Esophagus muscularis mucosa (tissue), 4 donors: ENCODE measurements at regions not wholly inside any gene's neighbourhood (a gene's known extent, or its start where the extent isn't known, plus 50 kb on each side); places are given as distances from the start of the nearest gene placed in this dataset.

ENCODE experiments used
- DNase-seq: peaks from one replicate; pipeline ENCODE4 v3.0.0-alpha.2; 2017; ENCODE audit errors: extremely low spot score
- H3K27ac ChIP-seq, 4 donors: fragments of 200-600 bp; sonication (generic); replicated peaks in 1 of 4; 1 replicate in 3 of 4; 2 replicates in 1 of 4; pipeline ENCODE4 v1.5.1; 2016 to 2019; ENCODE audit warnings: mild to moderate bottlenecking in 1 of 4
- H3K27me3 ChIP-seq, 4 donors: fragments of 200-600 bp; sonication (generic); one replicate each; pipeline versions ENCODE4 v1.5.1 to v1.6.0; 2016 to 2019
- H3K36me3 ChIP-seq, 4 donors: fragments of 200-600 bp; sonication (generic); one replicate each; pipeline ENCODE4 v1.5.1; 2016 to 2019
- H3K4me1 ChIP-seq, 4 donors: fragments of 200-600 bp; sonication (generic); one replicate each; pipeline ENCODE4 v1.5.1; 2016 to 2019
- H3K4me3 ChIP-seq, 4 donors: fragments of 200-600 bp; sonication (generic); 1 replicate in 2 of 4; 2 replicates in 2 of 4; pipeline ENCODE4 v1.5.1; 2016 to 2019; ENCODE audit warnings: mild to moderate bottlenecking in 4 of 4, moderate library complexity in 1 of 4
- H3K9me3 ChIP-seq, 4 donors: fragments of 200-600 bp; sonication (generic); 1 replicate in 3 of 4; 2 replicates in 1 of 4; pipeline ENCODE4 v1.5.1; 2016 to 2019
- EP300 ChIP-seq: sonication (generic); formaldehyde crosslinking; IDR thresholded peaks from one replicate; pipeline ENCODE4 v1.6.1; 2017; ENCODE audit warnings: antibody characterized with exemption
- POLR2A ChIP-seq: fragments of 450-650 bp; IDR thresholded peaks from one replicate; pipeline ENCODE4 v1.6.1; 2017; ENCODE audit warnings: antibody characterized with exemption, moderate library complexity, mild to moderate bottlenecking, low read depth
- POLR2AphosphoS5 ChIP-seq, 2 donors: sonication (generic); formaldehyde crosslinking; IDR thresholded peaks; one replicate each; pipeline ENCODE4 v1.6.1; 2017; ENCODE audit warnings: antibody characterized with exemption in 2 of 2
- WGBS: methylation state at CpG from one replicate; pipeline ENCODE4 v1.1.5; 2018; 5-methylcytosine and 5-hydroxymethylcytosine counted together
- intact Hi-C: fragments of 100-400 bp; cut with DNase I; formaldehyde crosslinking; loops from one replicate; pipeline ENCODE4 v1.15.1; 2023
- TF ChIP-seq, protein P1 (sequence below), 3 experiments: fragments of 200-600 bp in 2 of 3; fragments of 450-650 bp in 1 of 3; sonication (generic) in 2 of 3; IDR thresholded peaks; one replicate each; pipeline ENCODE4 v1.5.1; 2017 to 2019; ENCODE audit warnings: antibody characterized with exemption in 3 of 3, mild to moderate bottlenecking in 2 of 3, moderate library complexity in 1 of 3

DNA sequence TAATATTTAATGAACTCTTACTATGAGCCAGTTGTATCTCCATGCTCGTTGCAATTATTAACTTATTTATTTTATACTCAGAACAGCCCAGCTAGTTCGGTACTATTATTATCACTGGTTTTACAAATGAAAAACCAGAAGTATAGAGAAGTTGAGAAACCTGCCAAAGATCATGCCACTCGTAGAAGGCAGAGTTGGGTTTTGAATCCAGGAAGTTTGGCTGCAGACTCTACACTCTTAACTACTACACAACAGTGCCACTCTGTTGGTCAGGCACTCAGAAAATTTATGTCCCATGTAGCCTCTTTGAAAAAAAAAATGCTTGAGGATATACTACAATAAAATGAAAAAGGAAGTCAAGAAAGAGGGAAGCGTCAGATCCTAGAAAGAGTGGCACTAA is 71.5 kb upstream of the ARID2 start:
- H3K4me3 ChIP-seq, result no peak overlapping the region
- no peak for DNase-seq
- 74% methylated on average over 4 of the region's 4 CpGs for WGBS

DNA sequence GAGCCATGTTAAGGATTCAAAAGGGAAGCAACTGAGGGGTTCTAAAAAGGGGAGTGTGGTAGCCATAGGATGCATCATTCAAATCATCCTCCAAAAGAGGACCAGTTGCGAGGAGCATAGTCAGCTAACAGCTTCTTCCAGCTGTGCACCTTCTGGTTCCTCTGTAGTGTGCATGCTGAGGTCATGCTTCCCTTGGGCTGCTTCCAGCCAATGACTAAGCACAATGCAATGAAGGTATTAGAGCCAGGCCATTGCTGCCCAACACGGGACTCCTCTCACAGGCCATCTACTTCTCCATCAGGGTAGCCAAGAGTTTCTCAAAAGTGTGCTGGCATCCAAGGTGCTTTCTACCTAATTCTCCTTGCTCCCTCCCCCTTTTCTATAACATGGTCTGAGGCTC is 69.2 kb upstream of the ARID2 start:
- TF ChIP-seq POLR2A (no peak), POLR2AphosphoS5 (IDR thresholded peaks at IDR 0.05) (no peak), EP300 (no peak)
- TF ChIP-seq, protein P1, sequence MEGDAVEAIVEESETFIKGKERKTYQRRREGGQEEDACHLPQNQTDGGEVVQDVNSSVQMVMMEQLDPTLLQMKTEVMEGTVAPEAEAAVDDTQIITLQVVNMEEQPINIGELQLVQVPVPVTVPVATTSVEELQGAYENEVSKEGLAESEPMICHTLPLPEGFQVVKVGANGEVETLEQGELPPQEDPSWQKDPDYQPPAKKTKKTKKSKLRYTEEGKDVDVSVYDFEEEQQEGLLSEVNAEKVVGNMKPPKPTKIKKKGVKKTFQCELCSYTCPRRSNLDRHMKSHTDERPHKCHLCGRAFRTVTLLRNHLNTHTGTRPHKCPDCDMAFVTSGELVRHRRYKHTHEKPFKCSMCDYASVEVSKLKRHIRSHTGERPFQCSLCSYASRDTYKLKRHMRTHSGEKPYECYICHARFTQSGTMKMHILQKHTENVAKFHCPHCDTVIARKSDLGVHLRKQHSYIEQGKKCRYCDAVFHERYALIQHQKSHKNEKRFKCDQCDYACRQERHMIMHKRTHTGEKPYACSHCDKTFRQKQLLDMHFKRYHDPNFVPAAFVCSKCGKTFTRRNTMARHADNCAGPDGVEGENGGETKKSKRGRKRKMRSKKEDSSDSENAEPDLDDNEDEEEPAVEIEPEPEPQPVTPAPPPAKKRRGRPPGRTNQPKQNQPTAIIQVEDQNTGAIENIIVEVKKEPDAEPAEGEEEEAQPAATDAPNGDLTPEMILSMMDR (IDR thresholded peaks at IDR 0.05), result no peak
- 33% methylated on average over 2 of the region's 2 CpGs for WGBS
- Histone ChIP-seq H3K27ac (no peak overlapping the region), H3K4me3 (no peak overlapping the region), H3K4me1 (peaks cover 0 to 3% (median 0%) of the 10 kb centered on the region in 4 donors), H3K27me3 (no peaks in the 10 kb centered on the region), H3K36me3 (no peaks in the 10 kb centered on the region), H3K9me3 (no peaks in the 10 kb centered on the region)
- intact Hi-C loops, result no loop called here
- no peak for DNase-seq

More for the DNA sequence above, 71.5 kb upstream of the ARID2 start:
- TF ChIP-seq POLR2A (no peak), EP300 (no peak), POLR2AphosphoS5 (IDR thresholded peaks at IDR 0.05) (no peak)
- TF ChIP-seq, protein P1 (IDR thresholded peaks at IDR 0.05), result no peak
- H3K9me3 ChIP-seq, result no peaks in the 10 kb centered on the region
- no peaks in the 10 kb centered on the region for H3K36me3 ChIP-seq
- H3K4me1 ChIP-seq, result peaks cover 0 to 3% (median 0%) of the 10 kb centered on the region in 4 donors
- H3K27me3 ChIP-seq, result no peaks in the 10 kb centered on the region
- intact Hi-C loops, result no loop called here
- H3K27ac ChIP-seq, result no peak overlapping the region

DNA sequence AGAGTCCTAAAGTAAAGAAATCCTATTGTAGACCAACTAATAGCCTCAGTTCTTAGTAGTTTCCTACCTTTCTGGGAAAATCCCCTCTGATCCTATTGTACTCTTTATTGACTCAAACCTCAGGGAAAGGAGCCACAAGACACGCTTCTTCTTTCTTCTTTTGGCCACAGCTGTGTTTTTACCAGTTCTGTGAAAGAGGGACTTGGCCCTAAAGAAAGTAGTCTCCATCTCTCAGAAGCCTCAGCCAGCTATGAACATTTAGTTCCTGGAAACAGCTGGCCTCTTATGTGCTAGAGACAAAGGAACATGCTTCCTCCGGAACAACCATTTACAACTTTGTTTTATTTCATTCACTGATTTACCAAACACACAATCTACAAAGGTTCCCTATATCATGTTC is 66.1 kb upstream of the ARID2 start:
- Histone ChIP-seq H3K9me3 (no peaks in the 10 kb centered on the region), H3K4me3 (no peak overlapping the region), H3K27me3 (no peaks in the 10 kb centered on the region), H3K4me1 (peaks cover under 1 to 4% (median 2%) of the 10 kb centered on the region in 4 donors), H3K27ac (no peak overlapping the region), H3K36me3 (no peaks in the 10 kb centered on the region)
- no peak for TF ChIP-seq POLR2A
- TF ChIP-seq, protein P1 (IDR thresholded peaks at IDR 0.05), result no peak
- TF ChIP-seq EP300, result no peak
- no peak for TF ChIP-seq POLR2AphosphoS5 (IDR thresholded peaks at IDR 0.05)
- DNase-seq, result no peak
- intact Hi-C loops, result no loop called here
- WGBS, result 61% methylated on average over 2 of the region's 2 CpGs

DNA sequence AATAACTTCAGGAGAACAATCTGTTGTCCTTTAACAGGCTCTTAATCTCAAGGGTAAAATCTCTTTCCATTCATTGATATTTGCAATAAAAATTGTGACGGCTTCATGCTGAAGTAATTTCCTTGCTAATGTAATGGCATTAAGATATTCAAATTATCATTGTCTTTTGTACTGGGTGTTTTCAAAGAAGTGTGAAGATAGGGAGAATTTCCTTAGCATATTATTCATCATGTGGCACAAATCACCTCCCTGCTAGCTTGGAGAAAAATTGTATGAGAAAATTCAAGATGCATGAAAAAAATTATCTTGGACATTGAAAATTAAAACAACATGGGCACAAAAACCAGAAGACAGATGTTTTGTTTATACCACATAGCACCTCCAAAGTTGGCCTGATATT is 63.6 kb upstream of the ARID2 start:
- Histone ChIP-seq H3K27me3 (no peaks in the 10 kb centered on the region), H3K36me3 (no peaks in the 10 kb centered on the region), H3K4me1 (peaks cover 9 to 26% (median 19%) of the 10 kb centered on the region in 4 donors), H3K27ac (no peak overlapping the region), H3K4me3 (no peak overlapping the region), H3K9me3 (no peaks in the 10 kb centered on the region)
- WGBS, result 73% methylated on average over 1 of the region's 1 CpG
- DNase-seq, result no peak
- no peak for TF ChIP-seq POLR2AphosphoS5 (IDR thresholded peaks at IDR 0.05)
- TF ChIP-seq, protein P1 (IDR thresholded peaks at IDR 0.05), result no peak
- TF ChIP-seq EP300, result no peak
- TF ChIP-seq POLR2A, result no peak
- intact Hi-C loops, result no loop called here

DNA sequence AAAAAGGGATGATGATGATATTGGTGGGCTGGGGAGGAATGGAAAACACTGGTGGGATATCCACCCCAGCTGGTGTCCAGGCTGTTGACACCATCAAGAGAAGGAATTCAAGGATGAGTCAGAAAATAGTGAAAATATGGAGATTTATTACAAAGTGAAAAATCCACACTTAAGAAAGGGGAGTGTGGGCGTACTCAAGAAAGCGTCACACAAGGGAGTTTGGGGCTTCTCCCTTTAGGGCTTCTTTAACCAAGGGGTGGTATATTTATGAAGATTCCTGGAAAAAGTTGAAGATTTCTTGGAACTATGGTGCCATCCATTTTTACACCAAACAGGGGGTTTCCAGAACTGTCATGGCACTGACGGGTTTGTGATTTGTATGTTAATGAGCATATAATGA is 63.1 kb upstream of the ARID2 start:
- intact Hi-C loops, result no loop called here
- no peaks in the 10 kb centered on the region for H3K9me3 ChIP-seq
- TF ChIP-seq POLR2AphosphoS5 (IDR thresholded peaks at IDR 0.05) (no peak), EP300 (no peak), POLR2A (no peak)
- TF ChIP-seq, protein P1 (IDR thresholded peaks at IDR 0.05), result no peak
- no peaks in the 10 kb centered on the region for H3K27me3 ChIP-seq
- H3K27ac ChIP-seq, result no peak overlapping the region
- no peak overlapping the region for H3K4me3 ChIP-seq
- WGBS, result 93% methylated on average over 3 of the region's 3 CpGs
- peaks cover 11 to 31% (median 23%) of the 10 kb centered on the region in 4 donors for H3K4me1 ChIP-seq
- DNase-seq, result no peak
- no peaks in the 10 kb centered on the region for H3K36me3 ChIP-seq
